H1 (cell line): ENCODE measurements at regions not wholly inside any gene's neighbourhood (a gene's known extent, or its start where the extent isn't known, plus 50 kb on each side); places are given as distances from the start of the nearest gene placed in this dataset.

ENCODE experiments used
- CTCF ChIA-PET: fragments of 300-600 bp; sonication (Branson Sonifier 250); formaldehyde crosslinking; loops from one replicate; lab custom pipeline; 2021; ENCODE audit not compliant: partially characterized antibody; lab: Charles Lee
- POLR2A ChIA-PET: fragments of 300-600 bp; sonication (Branson Sonifier 250); formaldehyde crosslinking; loops from one replicate; lab custom pipeline; 2021; ENCODE audit warnings: inconsistent platforms; ENCODE audit not compliant: partially characterized antibody; lab: Charles Lee
- DNase-seq, 2 experiments: peaks; one replicate each; pipeline versions ENCODE4 v3.0.0 to v3.0.0-alpha.2; 2010 to 2022; ENCODE audit warnings: low spot score in 2 of 2, low read depth in 1 of 2, mixed read lengths in 1 of 2
- FAIRE-seq: peaks from 2 replicates; lab custom pipeline; 2011; peaks lifted over from hg19 to GRCh38; lab: Jason Lieb, UNC
- H2AFZ ChIP-seq: 2 replicates; pipeline ENCODE4 v1.8.1; 2012; ENCODE audit warnings: low read length, inconsistent platforms
- H2AK5ac ChIP-seq: 2 replicates; pipeline ENCODE4 v1.6.1; 2013; ENCODE audit warnings: low read depth, low read length
- H2BK120ac ChIP-seq: replicated peaks from 2 replicates; pipeline ENCODE3; 2013; ENCODE audit warnings: low read depth, low read length, inconsistent platforms
- H2BK12ac ChIP-seq: 2 replicates; pipeline ENCODE4 v1.6.1; 2013; ENCODE audit warnings: low read depth, low read length
- H2BK15ac ChIP-seq: 2 replicates; pipeline ENCODE4 v1.6.1; 2013; ENCODE audit warnings: low read length
- H2BK20ac ChIP-seq: 2 replicates; pipeline ENCODE4 v1.6.1; 2013; ENCODE audit warnings: low read length
- H2BK5ac ChIP-seq: 2 replicates; pipeline ENCODE4 v1.6.1; 2013; ENCODE audit warnings: low read depth, low read length
- H3K14ac ChIP-seq: 2 replicates; pipeline ENCODE4 v1.6.1; 2013; ENCODE audit warnings: inconsistent platforms; ENCODE audit not compliant: insufficient read length
- H3K18ac ChIP-seq: 2 replicates; pipeline ENCODE4 v1.6.1; 2013; ENCODE audit warnings: low read length; ENCODE audit errors: extremely low read depth
- H3K23ac ChIP-seq: 2 replicates; pipeline ENCODE4 v1.6.1; 2013; ENCODE audit warnings: inconsistent platforms; ENCODE audit not compliant: insufficient read length
- H3K23me2 ChIP-seq: 2 replicates; pipeline ENCODE4 v1.6.1; 2013; ENCODE audit warnings: low read depth, low read length
- H3K27ac ChIP-seq: 2 replicates; pipeline ENCODE4 v1.6.1; 2011; ENCODE audit warnings: low read depth, low read length, inconsistent platforms
- H3K27me3 ChIP-seq, 4 experiments: replicated peaks in 1 of 4; 1 replicate in 1 of 4; 2 replicates in 3 of 4; pipeline versions ENCODE4 v1.6.1 to v1.8.1; 2011 to 2013; ENCODE audit warnings: low read length in 3 of 4, mild to moderate bottlenecking in 3 of 4, inconsistent platforms in 2 of 4, mixed read lengths in 2 of 4, moderate library complexity in 1 of 4; ENCODE audit not compliant: control insufficient read depth in 3 of 4, insufficient read depth in 3 of 4; ENCODE audit errors: extremely low read depth in 1 of 4
- H3K36me3 ChIP-seq, 4 experiments: 2 replicates each; pipeline versions ENCODE4 v1.6.1 to v1.8.1; 2011 to 2013; ENCODE audit warnings: mild to moderate bottlenecking in 4 of 4, low read length in 3 of 4, moderate library complexity in 2 of 4, control low read depth in 1 of 4, inconsistent platforms in 1 of 4; ENCODE audit not compliant: insufficient read depth in 4 of 4, control insufficient read depth in 2 of 4
- H3K4ac ChIP-seq: replicated peaks from 2 replicates; pipeline ENCODE3; 2013; ENCODE audit warnings: low read length, low read depth, mixed read lengths, inconsistent platforms; ENCODE audit not compliant: insufficient read length
- H3K4me1 ChIP-seq, 4 experiments: replicated peaks in 1 of 4; 1 replicate in 1 of 4; 2 replicates in 3 of 4; pipeline versions ENCODE4 v1.6.1 to v1.8.1; 2011 to 2013; ENCODE audit warnings: low read length in 3 of 4, inconsistent platforms in 2 of 4, mixed read lengths in 1 of 4; ENCODE audit not compliant: insufficient read depth in 4 of 4, control insufficient read depth in 3 of 4
- H3K4me2 ChIP-seq, 2 experiments: 2 replicates each; pipeline versions ENCODE4 v1.6.1 to v1.8.1; 2011 to 2013; ENCODE audit warnings: low read depth in 2 of 2, low read length in 2 of 2, control low read depth in 1 of 2, inconsistent platforms in 1 of 2, mild to moderate bottlenecking in 1 of 2; ENCODE audit not compliant: insufficient read depth in 1 of 2
- H3K4me3 ChIP-seq, 4 experiments: fragments of 200-600, 300-600 bp in 1 of 4; sonication (generic), shearing (Covaris generic), sonication (Bioruptor Twin) in 1 of 4; 2 replicates each; pipeline versions ENCODE4 v1.5.1 to v1.8.1; 2011 to 2016; ENCODE audit warnings: low read length in 4 of 4, low read depth in 3 of 4, control low read depth in 2 of 4, inconsistent platforms in 2 of 4, mild to moderate bottlenecking in 2 of 4, mixed read lengths in 1 of 4, moderate library complexity in 1 of 4; ENCODE audit not compliant: insufficient read depth in 2 of 4; ENCODE audit errors: extremely low read depth in 1 of 4
- H3K56ac ChIP-seq: replicated peaks from 2 replicates; pipeline ENCODE3; 2013; ENCODE audit warnings: low read depth, mild to moderate bottlenecking, mixed read lengths, low read length, inconsistent platforms; ENCODE audit not compliant: insufficient read length
- H3K79me1 ChIP-seq: 2 replicates; pipeline ENCODE4 v1.6.1; 2013; ENCODE audit warnings: low read depth, low read length, control low read depth
- H3K79me2 ChIP-seq, 2 experiments: 2 replicates each; pipeline versions ENCODE4 v1.6.1 to v1.8.1; 2012 to 2013; ENCODE audit warnings: low read length in 2 of 2, mild to moderate bottlenecking in 2 of 2, inconsistent platforms in 1 of 2; ENCODE audit not compliant: insufficient read depth in 2 of 2, control insufficient read depth in 1 of 2
- H3K9ac ChIP-seq, 4 experiments: replicated peaks in 1 of 4; 1 replicate in 1 of 4; 2 replicates in 3 of 4; pipeline versions ENCODE4 v1.6.1 to v1.8.1; 2011 to 2013; ENCODE audit warnings: low read depth in 3 of 4, low read length in 3 of 4, control low read depth in 2 of 4, mild to moderate bottlenecking in 2 of 4, moderate library complexity in 2 of 4, inconsistent platforms in 1 of 4; ENCODE audit errors: extremely low read depth in 1 of 4
- H3K9me3 ChIP-seq, 2 experiments: 2 replicates each; pipeline versions ENCODE4 v1.6.1 to v1.8.1; 2012 to 2013; ENCODE audit warnings: mild to moderate bottlenecking in 2 of 2, moderate library complexity in 2 of 2, control low read depth in 1 of 2, inconsistent platforms in 1 of 2, low read depth in 1 of 2, low read length in 1 of 2, mixed read lengths in 1 of 2; ENCODE audit not compliant: insufficient read depth in 2 of 2
- H4K20me1 ChIP-seq, 2 experiments: replicated peaks in 1 of 2; 2 replicates each; pipeline versions ENCODE3 to v1.8.1; 2011 to 2013; ENCODE audit warnings: inconsistent platforms in 2 of 2, low read length in 2 of 2, mild to moderate bottlenecking in 1 of 2; ENCODE audit not compliant: insufficient read depth in 2 of 2, control insufficient read depth in 1 of 2
- H4K5ac ChIP-seq: 2 replicates; pipeline ENCODE4 v1.6.1; 2013; ENCODE audit warnings: low read length, low read depth, mixed read lengths, inconsistent platforms; ENCODE audit not compliant: insufficient read length
- H4K8ac ChIP-seq: 2 replicates; pipeline ENCODE4 v1.8.0; 2013; ENCODE audit warnings: mild to moderate bottlenecking, moderate library complexity, low read length, inconsistent platforms; ENCODE audit not compliant: insufficient read depth; ENCODE audit errors: extremely low read depth
- H4K91ac ChIP-seq: replicated peaks from 2 replicates; pipeline ENCODE3; 2013; ENCODE audit warnings: low read length, mixed read lengths, inconsistent platforms; ENCODE audit not compliant: insufficient read length
- CHD2 ChIP-seq: IDR thresholded peaks from 2 replicates; pipeline ENCODE4 v1.6.1; 2012; ENCODE audit warnings: low read length, improper control_type of control experiment
- JUN ChIP-seq: IDR thresholded peaks from 2 replicates; pipeline ENCODE4 v1.6.1; 2011; ENCODE audit warnings: low read depth, mild to moderate bottlenecking, improper control_type of control experiment, low read length
- JUND ChIP-seq: IDR thresholded peaks from 2 replicates; pipeline ENCODE4 v1.6.1; 2011; ENCODE audit warnings: mild to moderate bottlenecking, improper control_type of control experiment, low read length
- KDM5A ChIP-seq: fragments of 200-600 bp; IDR thresholded peaks from 2 replicates; pipeline ENCODE4 v1.7.1; 2012; ENCODE audit warnings: mild to moderate bottlenecking, low read length, inconsistent platforms, mixed read lengths
- POU5F1 ChIP-seq: IDR thresholded peaks from 2 replicates; pipeline ENCODE4 v1.6.1; 2011; ENCODE audit warnings: low read depth, mild to moderate bottlenecking, low read length, moderate library complexity
- RFX5 ChIP-seq: IDR thresholded peaks from 2 replicates; pipeline ENCODE4 v1.6.1; 2011; ENCODE audit warnings: low read depth, low read length, improper control_type of control experiment, borderline replicate concordance
- RNF2 ChIP-seq: fragments of 200-900, 300-1000 bp; sonication (generic); IDR thresholded peaks from 2 replicates; pipeline ENCODE4 v1.7.1; 2016; ENCODE audit warnings: borderline replicate concordance, low read depth, mild to moderate bottlenecking, antibody characterized with exemption, low read length; ENCODE audit not compliant: poor library complexity, severe bottlenecking; ENCODE audit errors: missing control alignments
- SIX5 ChIP-seq: IDR thresholded peaks from 2 replicates; pipeline ENCODE4 v1.6.1; 2011; ENCODE audit warnings: mild to moderate bottlenecking, low read depth, low read length
- SP2 ChIP-seq: IDR thresholded peaks from 2 replicates; pipeline ENCODE4 v1.6.1; 2012; ENCODE audit warnings: mild to moderate bottlenecking, low read length, inconsistent platforms
- TAF1 ChIP-seq: IDR thresholded peaks from 2 replicates; pipeline ENCODE4 v1.6.1; 2011; ENCODE audit warnings: mild to moderate bottlenecking, low read depth, low read length
- TBP ChIP-seq: IDR thresholded peaks from 2 replicates; pipeline ENCODE4 v1.6.1; 2011; ENCODE audit warnings: low read depth, low read length, improper control_type of control experiment
- WGBS, 2 experiments: shearing (Covaris generic) in 1 of 2; methylation state at CpG; one replicate each; pipeline versions ENCODE4 v1.1.6 to v1.1.7; 2013 to 2015; ENCODE audit warnings: low lambda C conversion rate in 2 of 2, mixed read lengths in 2 of 2, inconsistent platforms in 1 of 2, low coverage in 1 of 2, missing lambda C conversion rate in 1 of 2; ENCODE audit not compliant: insufficient replicate concordance in 2 of 2, insufficient coverage in 1 of 2, insufficient read length in 1 of 2; ENCODE audit errors: extremely low coverage in 1 of 2, missing lambda C conversion rate in 1 of 2; 5-methylcytosine and 5-hydroxymethylcytosine counted together
- TF ChIP-seq, protein P1 (sequence below): IDR thresholded peaks from 2 replicates; pipeline ENCODE4 v1.6.1; 2012; ENCODE audit warnings: inconsistent platforms
- TF ChIP-seq, protein P2 (sequence below): IDR thresholded peaks from 2 replicates; pipeline ENCODE4 v1.6.1; 2011; ENCODE audit warnings: low read depth, mild to moderate bottlenecking, low read length; ENCODE audit not compliant: insufficient read depth

DNA sequence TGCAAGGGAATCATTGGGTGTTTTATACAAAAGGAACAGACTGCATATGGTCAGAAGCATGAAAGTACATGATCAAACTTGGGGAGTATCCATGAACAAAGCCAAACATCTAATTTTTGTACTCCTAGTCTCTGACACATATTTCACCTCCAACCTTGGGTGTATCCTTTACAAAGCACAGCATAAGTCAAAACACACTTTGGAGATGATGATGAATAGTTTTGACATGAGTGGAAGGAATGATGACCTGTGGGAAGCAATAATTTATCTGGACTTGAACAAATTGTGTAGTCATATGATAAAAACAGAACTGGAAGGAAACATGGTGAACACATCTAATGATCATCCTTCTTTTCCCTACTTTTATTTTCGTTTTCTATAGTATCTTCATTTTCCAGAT is 108.7 kb upstream of the PLS3 start:
- Histone ChIP-seq H3K18ac (no peak overlapping the region), H3K56ac (no peak overlapping the region), H2BK120ac (no peak overlapping the region), H3K4me2 (no peak overlapping the region), H3K79me2 (no peaks in the 10 kb centered on the region), H3K4ac (no peak overlapping the region), H3K4me1 (no peaks in the 10 kb centered on the region), H3K27me3 (no peaks in the 10 kb centered on the region), H3K9ac (no peak overlapping the region), H2BK20ac (no peak overlapping the region), H3K36me3 (no peaks in the 10 kb centered on the region), H4K8ac (no peak overlapping the region), H2BK5ac (no peak overlapping the region), H3K14ac (no peak overlapping the region), H3K4me3 (no peak overlapping the region), H2AFZ (no peak overlapping the region), H3K27ac (no peak overlapping the region), H3K23ac (no peak overlapping the region), H3K23me2 (no peaks in the 10 kb centered on the region), H4K5ac (no peak overlapping the region), H2BK15ac (no peak overlapping the region), H4K91ac (no peak overlapping the region), H3K9me3 (no peaks in the 10 kb centered on the region), H2AK5ac (no peak overlapping the region), H3K79me1 (no peaks in the 10 kb centered on the region), H4K20me1 (no peaks in the 10 kb centered on the region), H2BK12ac (no peak overlapping the region)
- ChIA-PET POLR2A (no interaction called here), CTCF (no interaction called here)
- 82% methylated on average over 1 of the region's 1 CpG; no CpG with 5 or more reads in 1 of the 2 experiments for WGBS, 2 experiments
- DNase-seq (no peak), FAIRE-seq (no peak)
- TF ChIP-seq KDM5A (no peak), RNF2 (no peak), JUN (no peak), TBP (no peak), SIX5 (no peak), POU5F1 (no peak), CHD2 (no peak), SP2 (no peak), TAF1 (no peak), JUND (no peak), RFX5 (no peak)
- TF ChIP-seq, protein P1, sequence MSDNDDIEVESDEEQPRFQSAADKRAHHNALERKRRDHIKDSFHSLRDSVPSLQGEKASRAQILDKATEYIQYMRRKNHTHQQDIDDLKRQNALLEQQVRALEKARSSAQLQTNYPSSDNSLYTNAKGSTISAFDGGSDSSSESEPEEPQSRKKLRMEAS: no peak
- TF ChIP-seq, protein P2, sequence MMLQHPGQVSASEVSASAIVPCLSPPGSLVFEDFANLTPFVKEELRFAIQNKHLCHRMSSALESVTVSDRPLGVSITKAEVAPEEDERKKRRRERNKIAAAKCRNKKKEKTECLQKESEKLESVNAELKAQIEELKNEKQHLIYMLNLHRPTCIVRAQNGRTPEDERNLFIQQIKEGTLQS: no peak
